T-cell (primary cell): ENCODE measurements at regions not wholly inside any gene's neighbourhood (a gene's known extent, or its start where the extent isn't known, plus 50 kb on each side); places are given as distances from the start of the nearest gene placed in this dataset.

Experiments used
- ATAC-seq, 4 experiments: fragments of 200-7000 bp in 3 of 4; fragments of 150-1000 bp in 1 of 4; cut with Tn5 transposase; replicated peaks in 1 of 4; 1 replicate in 3 of 4; 2 replicates in 1 of 4; pipeline ENCODE4 v1.10.0; 2021; ENCODE audit warnings: moderate library complexity in 3 of 4, mild to moderate bottlenecking in 2 of 4, moderate number of reproducible peaks in 1 of 4
- CTCF ChIA-PET, 2 donors: fragments of 300-600 bp; sonication (Branson Sonifier 250); formaldehyde crosslinking; loops; one replicate each; lab custom pipeline; 2022; ENCODE audit warnings: antibody characterized with exemption in 2 of 2; lab: Charles Lee
- POLR2A ChIA-PET, 2 donors: fragments of 300-600 bp; sonication (Branson Sonifier 250); formaldehyde crosslinking; loops; one replicate each; lab custom pipeline; 2022; ENCODE audit warnings: antibody characterized with exemption in 2 of 2; lab: Charles Lee
- DNase-seq, 35 experiments: peaks; one replicate each; pipeline versions ENCODE4 v3.0.0 to v3.0.0-alpha.2; 2013 to 2023
- H3K27ac ChIP-seq: one replicate; pipeline ENCODE4 v1.5.1; 2013; ENCODE audit warnings: low read length
- H3K27me3 ChIP-seq, 2 experiments: replicated peaks in 1 of 2; 1 replicate in 1 of 2; 2 replicates in 1 of 2; pipeline versions ENCODE4 v1.6.1 to v1.7.0; 2013; ENCODE audit warnings: low read length in 1 of 2, mixed read lengths in 1 of 2; ENCODE audit not compliant: control insufficient read depth in 2 of 2, insufficient read depth in 2 of 2; ENCODE audit errors: extremely low read depth in 1 of 2
- H3K36me3 ChIP-seq, 2 donors: 1 replicate in 1 of 2; 2 replicates in 1 of 2; pipeline versions ENCODE4 v1.6.1 to v1.7.0; 2013; ENCODE audit warnings: low read length in 1 of 2; ENCODE audit not compliant: control insufficient read depth in 2 of 2, insufficient read depth in 1 of 2; ENCODE audit errors: extremely low read depth in 1 of 2
- H3K4me1 ChIP-seq, 2 experiments: 1 replicate in 1 of 2; 2 replicates in 1 of 2; pipeline versions ENCODE4 v1.6.1 to v1.7.0; 2013; ENCODE audit warnings: low read length in 2 of 2, mixed read lengths in 1 of 2; ENCODE audit not compliant: insufficient read depth in 2 of 2, control insufficient read depth in 1 of 2; ENCODE audit errors: extremely low read depth in 1 of 2
- H3K4me3 ChIP-seq, 2 donors: 1 replicate in 1 of 2; 2 replicates in 1 of 2; pipeline versions ENCODE4 v1.5.1 to v1.7.0; 2013; ENCODE audit warnings: mild to moderate bottlenecking in 2 of 2, low read length in 1 of 2, moderate library complexity in 1 of 2; ENCODE audit not compliant: control insufficient read depth in 1 of 2; ENCODE audit errors: extremely low read depth in 1 of 2
- H3K9me3 ChIP-seq: 2 replicates; pipeline ENCODE4 v1.7.0; 2013
- H3K27ac Mint-ChIP-seq, 2 donors: one replicate each; pipeline ENCODE4 v1.8.0; 2020 to 2021; ENCODE audit warnings: mild to moderate bottlenecking in 2 of 2, mixed read lengths in 2 of 2
- H3K27me3 Mint-ChIP-seq, 2 donors: one replicate each; pipeline ENCODE4 v1.8.0; 2021 to 2022; ENCODE audit warnings: mixed read lengths in 2 of 2
- H3K36me3 Mint-ChIP-seq: one replicate; pipeline ENCODE4 v1.8.0; 2021; ENCODE audit warnings: mixed read lengths
- H3K4me1 Mint-ChIP-seq, 3 donors: one replicate each; pipeline ENCODE4 v1.8.0; 2020 to 2022; ENCODE audit warnings: mixed read lengths in 3 of 3, mild to moderate bottlenecking in 1 of 3
- H3K4me3 Mint-ChIP-seq, 3 donors: one replicate each; pipeline ENCODE4 v1.8.0; 2020 to 2022; ENCODE audit warnings: mild to moderate bottlenecking in 3 of 3, mixed read lengths in 3 of 3, moderate library complexity in 3 of 3
- H3K9me3 Mint-ChIP-seq, 3 donors: one replicate each; pipeline ENCODE4 v1.8.0; 2020 to 2022; ENCODE audit warnings: mixed read lengths in 3 of 3
- WGBS: methylation state at CpG from one replicate; pipeline ENCODE4 v1.1.5; 2013; ENCODE audit warnings: missing lambda C conversion rate; ENCODE audit not compliant: insufficient coverage; 5-methylcytosine and 5-hydroxymethylcytosine counted together

DNA sequence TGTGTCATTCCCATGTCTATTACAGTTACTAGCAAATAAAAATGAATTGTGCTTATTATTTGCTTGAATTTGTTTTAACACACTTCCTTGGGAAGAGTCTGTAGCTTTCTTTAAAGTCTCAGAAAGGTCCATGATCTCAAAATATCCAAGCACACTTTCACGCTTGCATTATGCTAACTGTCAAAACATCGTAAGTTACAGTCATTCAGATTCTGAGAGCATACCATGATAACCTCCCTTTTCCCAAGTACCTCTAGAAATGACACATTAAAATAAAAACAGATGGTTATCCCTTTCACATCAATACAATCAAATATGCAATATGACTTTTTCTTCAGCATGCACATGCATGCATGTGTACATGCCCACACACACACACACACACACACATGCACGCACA is 1044.4 kb upstream of the MAP3K7 start:
- Histone ChIP-seq H3K36me3 (no peaks in the 10 kb centered on the region), H3K27ac (no peak overlapping the region), H3K9me3 (no peaks in the 10 kb centered on the region), H3K27me3 (no peaks in the 10 kb centered on the region), H3K4me1 (no peaks in the 10 kb centered on the region), H3K4me3 (no peak overlapping the region)
- ChIA-PET POLR2A (no interaction called here), CTCF (no interaction called here)
- ATAC-seq (no peak), DNase-seq (no peak)
- H3K4me3 Mint-ChIP-seq: no peak overlapping the region
- WGBS: 100% methylated on average over 2 of the region's 3 CpGs
- H3K36me3 Mint-ChIP-seq: no peaks in the 10 kb centered on the region
- H3K27me3 Mint-ChIP-seq: no peaks in the 10 kb centered on the region
- H3K4me1 Mint-ChIP-seq: no peaks in the 10 kb centered on the region
- H3K9me3 Mint-ChIP-seq: peaks cover 0 to 15% (median 5%) of the 10 kb centered on the region in 3 donors
- no peak overlapping the region for H3K27ac Mint-ChIP-seq

DNA sequence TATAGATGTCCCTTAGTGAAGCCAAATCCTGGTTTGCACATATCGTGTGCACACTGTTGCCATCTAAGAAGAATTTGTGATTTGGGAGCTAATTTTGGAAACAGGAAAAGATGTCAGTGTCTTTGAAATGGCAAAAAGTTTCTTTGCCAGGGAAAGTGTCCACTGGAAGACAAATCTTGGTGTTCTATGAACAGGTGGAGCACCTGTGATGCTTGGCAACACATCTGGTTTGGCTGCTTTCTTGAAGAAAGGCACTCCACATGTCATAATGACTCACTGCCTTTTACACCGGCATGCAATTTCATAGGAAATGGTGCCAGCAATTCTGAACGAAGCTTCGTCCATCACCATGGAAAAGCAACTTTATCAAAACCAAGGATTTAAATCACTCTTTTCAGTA is 1040.0 kb upstream of the MAP3K7 start:
- DNase-seq (no peak), ATAC-seq (no peak)
- Mint-ChIP-seq H3K36me3 (no peaks in the 10 kb centered on the region), H3K9me3 (peaks cover 0 to 10% (median under 1%) of the 10 kb centered on the region in 3 donors), H3K4me3 (no peak overlapping the region), H3K27me3 (no peaks in the 10 kb centered on the region), H3K4me1 (no peaks in the 10 kb centered on the region), H3K27ac (no peak overlapping the region)
- Histone ChIP-seq H3K4me3 (no peak overlapping the region), H3K27me3 (no peaks in the 10 kb centered on the region), H3K9me3 (no peaks in the 10 kb centered on the region), H3K36me3 (no peaks in the 10 kb centered on the region), H3K27ac (no peak overlapping the region), H3K4me1 (no peaks in the 10 kb centered on the region)
- 83% methylated on average over 1 of the region's 4 CpGs for WGBS
- CTCF ChIA-PET: no interaction called here
- POLR2A ChIA-PET: no interaction called here

DNA sequence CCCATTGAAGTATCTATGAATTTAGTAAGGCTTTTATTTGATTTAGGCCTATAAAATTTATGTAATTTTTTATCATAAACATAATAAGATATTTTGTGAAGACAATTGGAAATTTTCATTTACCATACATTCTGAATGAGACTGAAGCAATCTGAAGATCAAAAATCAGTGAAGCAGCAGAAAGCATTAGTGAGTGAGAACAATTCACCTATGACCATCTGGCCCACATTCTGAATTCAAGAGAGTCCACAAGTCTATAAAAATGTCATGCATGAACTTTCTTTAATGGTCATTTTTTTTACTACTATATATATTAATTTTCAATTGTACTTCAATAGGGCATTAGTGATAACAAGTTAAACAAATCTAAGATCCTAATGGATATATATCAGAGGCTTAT is 1026.6 kb upstream of the MAP3K7 start:
- ATAC-seq (no peak), DNase-seq (no peak)
- no peaks in the 10 kb centered on the region for H3K36me3 ChIP-seq
- CTCF ChIA-PET: no interaction called here
- Mint-ChIP-seq H3K36me3 (no peaks in the 10 kb centered on the region), H3K27me3 (no peaks in the 10 kb centered on the region), H3K4me1 (no peaks in the 10 kb centered on the region), H3K4me3 (no peak overlapping the region), H3K9me3 (peaks cover 0 to 5% (median 3%) of the 10 kb centered on the region in 3 donors), H3K27ac (no peak overlapping the region)
- H3K27ac ChIP-seq: no peak overlapping the region
- no peaks in the 10 kb centered on the region for H3K4me1 ChIP-seq
- no peak overlapping the region for H3K4me3 ChIP-seq
- no peaks in the 10 kb centered on the region for H3K9me3 ChIP-seq
- H3K27me3 ChIP-seq: no peaks in the 10 kb centered on the region
- POLR2A ChIA-PET: no interaction called here

DNA sequence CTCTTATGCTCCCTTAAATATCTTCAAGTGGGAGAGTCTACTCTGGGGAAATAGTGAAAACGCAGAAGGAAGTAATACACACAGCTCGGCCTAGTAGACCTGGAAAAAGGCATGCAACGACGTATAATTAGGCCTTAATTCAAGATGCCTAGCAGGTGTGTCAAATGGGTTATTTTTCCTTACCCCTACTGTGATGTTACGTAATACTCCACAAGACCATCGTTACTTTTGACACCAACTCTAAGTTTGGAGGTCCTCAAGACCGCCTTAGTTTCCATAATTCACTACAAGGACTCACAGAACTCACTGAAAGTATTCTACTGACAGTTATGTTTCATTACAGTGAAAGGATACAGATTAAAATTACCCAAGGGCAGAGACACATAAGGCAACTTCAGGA is 1024.3 kb upstream of the MAP3K7 start:
- no peaks in the 10 kb centered on the region for H3K36me3 ChIP-seq
- Mint-ChIP-seq H3K27ac (no peak overlapping the region), H3K4me3 (no peak overlapping the region), H3K36me3 (no peaks in the 10 kb centered on the region), H3K9me3 (peaks cover 0 to 3% (median 0%) of the 10 kb centered on the region in 3 donors), H3K27me3 (no peaks in the 10 kb centered on the region), H3K4me1 (no peaks in the 10 kb centered on the region)
- WGBS: 80% methylated on average over 1 of the region's 7 CpGs
- ATAC-seq: no peak
- H3K4me3 ChIP-seq: no peak overlapping the region
- no peaks in the 10 kb centered on the region for H3K9me3 ChIP-seq
- H3K27ac ChIP-seq: no peak overlapping the region
- ChIA-PET POLR2A (no interaction called here), CTCF (no interaction called here)
- H3K4me1 ChIP-seq: no peaks in the 10 kb centered on the region
- H3K27me3 ChIP-seq: no peaks in the 10 kb centered on the region
- DNase-seq: no peak

DNA sequence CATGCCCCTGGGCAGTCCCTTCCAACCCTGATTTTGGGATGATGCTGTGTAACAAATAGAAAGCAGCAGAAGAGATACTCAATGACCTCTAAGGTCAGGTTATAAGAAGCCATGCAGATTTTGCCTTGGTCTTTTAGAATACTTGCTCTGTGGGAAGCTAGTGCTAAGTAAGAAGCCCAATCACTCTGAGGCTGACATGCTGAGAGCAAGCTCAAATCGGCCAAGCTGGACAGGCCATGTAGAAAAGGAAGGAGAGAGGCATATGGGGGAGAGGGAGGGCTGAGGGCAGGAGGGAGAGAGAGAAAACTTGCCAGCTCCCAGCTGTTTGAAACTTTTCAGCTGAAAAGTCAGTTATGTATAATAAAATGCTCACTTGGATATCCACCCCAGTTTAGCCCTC is 1021.6 kb upstream of the MAP3K7 start:
- H3K4me3 Mint-ChIP-seq: no peak overlapping the region
- Histone ChIP-seq H3K4me1 (no peaks in the 10 kb centered on the region), H3K4me3 (no peak overlapping the region), H3K27me3 (no peaks in the 10 kb centered on the region), H3K27ac (no peak overlapping the region), H3K9me3 (no peaks in the 10 kb centered on the region), H3K36me3 (no peaks in the 10 kb centered on the region)
- peaks cover 0 to 7% (median 0%) of the 10 kb centered on the region in 3 donors for H3K9me3 Mint-ChIP-seq
- POLR2A ChIA-PET: no interaction called here
- no peaks in the 10 kb centered on the region for H3K27me3 Mint-ChIP-seq
- CTCF ChIA-PET: no interaction called here
- ATAC-seq (no peak), DNase-seq (no peak)
- H3K27ac Mint-ChIP-seq: no peak overlapping the region
- H3K4me1 Mint-ChIP-seq: no peaks in the 10 kb centered on the region
- H3K36me3 Mint-ChIP-seq: no peaks in the 10 kb centered on the region
- WGBS: 38% methylated on average over 1 of the region's 1 CpG

DNA sequence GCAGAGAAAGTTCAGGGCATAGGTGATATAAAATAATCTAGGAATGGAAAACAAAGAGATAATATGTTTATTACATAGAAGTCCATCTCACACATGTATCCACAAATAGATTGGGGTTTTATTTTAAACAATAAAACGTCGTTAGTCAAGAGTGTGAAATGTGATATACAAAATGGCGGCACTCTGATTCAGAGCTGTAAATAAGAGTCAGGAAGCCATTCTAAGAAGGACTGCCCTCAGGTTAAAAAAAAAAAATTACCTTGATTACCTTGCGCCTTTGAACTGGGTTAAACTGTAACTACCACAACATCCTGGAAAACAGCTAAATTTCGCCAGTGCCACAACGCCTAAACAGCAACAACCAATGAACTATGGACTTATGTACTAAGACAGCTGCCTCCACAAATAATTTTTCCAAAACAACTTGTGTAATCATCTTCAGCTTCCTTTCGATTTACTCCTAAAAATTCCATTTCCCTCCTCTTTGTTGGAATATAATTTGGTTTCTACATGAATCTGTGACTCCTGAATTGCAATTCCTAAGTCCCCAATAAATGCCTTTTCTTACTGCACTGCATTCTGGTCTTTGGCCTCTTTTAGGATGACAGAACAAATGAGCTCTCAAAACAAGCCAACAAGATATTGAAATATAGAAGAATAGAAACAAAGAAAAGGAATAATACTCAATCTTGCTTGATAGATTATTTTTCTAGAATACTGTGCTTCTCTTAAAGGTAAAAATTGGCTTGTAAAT is 1019.5 kb upstream of the MAP3K7 start:
- Mint-ChIP-seq H3K27ac (no peak overlapping the region), H3K9me3 (peaks cover 0 to 10% (median 3%) of the 10 kb centered on the region in 3 donors), H3K27me3 (no peaks in the 10 kb centered on the region), H3K4me1 (no peaks in the 10 kb centered on the region), H3K36me3 (no peaks in the 10 kb centered on the region), H3K4me3 (no peak overlapping the region)
- H3K36me3 ChIP-seq: no peaks in the 10 kb centered on the region
- H3K4me3 ChIP-seq: no peak overlapping the region
- ATAC-seq (no peak), DNase-seq (no peak)
- ChIA-PET POLR2A (no interaction called here), CTCF (no interaction called here)
- WGBS: 76% methylated on average over 3 of the region's 7 CpGs
- H3K4me1 ChIP-seq: no peaks in the 10 kb centered on the region
- no peaks in the 10 kb centered on the region for H3K9me3 ChIP-seq
- H3K27me3 ChIP-seq: no peaks in the 10 kb centered on the region
- H3K27ac ChIP-seq: no peak overlapping the region

DNA sequence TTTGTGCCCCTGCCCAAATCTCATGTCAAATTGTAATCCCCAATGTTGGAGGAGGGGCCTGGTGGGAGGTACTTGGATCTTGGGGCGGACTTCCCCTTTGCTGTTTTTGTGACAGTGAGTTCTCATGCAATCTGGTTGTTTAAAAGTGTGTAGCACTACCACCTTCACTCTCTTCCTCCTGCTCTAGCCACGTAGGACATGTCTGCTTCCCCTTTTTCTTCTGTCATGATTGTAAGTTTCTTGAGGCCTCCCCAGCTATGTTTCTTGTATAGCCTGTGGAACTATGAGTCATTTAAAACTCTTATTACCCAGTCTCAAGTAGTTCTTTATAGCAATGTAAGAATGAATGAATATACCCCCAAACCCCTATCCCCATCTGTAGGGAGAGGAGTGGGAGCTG is 1013.7 kb upstream of the MAP3K7 start:
- Histone ChIP-seq H3K4me3 (no peak overlapping the region), H3K27me3 (no peaks in the 10 kb centered on the region), H3K9me3 (no peaks in the 10 kb centered on the region), H3K27ac (no peak overlapping the region), H3K4me1 (no peaks in the 10 kb centered on the region), H3K36me3 (no peaks in the 10 kb centered on the region)
- Mint-ChIP-seq H3K36me3 (no peaks in the 10 kb centered on the region), H3K27me3 (no peaks in the 10 kb centered on the region), H3K4me1 (no peaks in the 10 kb centered on the region), H3K9me3 (peaks cover 0 to 15% (median 3%) of the 10 kb centered on the region in 3 donors), H3K4me3 (no peak overlapping the region), H3K27ac (no peak overlapping the region)
- ATAC-seq: no peak
- ChIA-PET CTCF (no interaction called here), POLR2A (no interaction called here)
- no CpG with 5 or more reads among the region's 2 CpGs for WGBS
- DNase-seq: no peak
